Stomach (tissue), 8 donors: ENCODE measurements at regions not wholly inside any gene's neighbourhood (a gene's known extent, or its start where the extent isn't known, plus 50 kb on each side); places are given as distances from the start of the nearest gene placed in this dataset.

Experiments
- DNase-seq, 2 donors: peaks; one replicate each; pipeline versions ENCODE4 v3.0.0 to v3.0.0-alpha.2; 2013 to 2019
- H3K27ac ChIP-seq, 5 donors: fragments of 200-600 bp in 4 of 5; sonication (generic) in 4 of 5; one replicate each; pipeline ENCODE4 v1.5.1; 2013 to 2019; ENCODE audit warnings: mild to moderate bottlenecking in 1 of 5, moderate library complexity in 1 of 5
- H3K27me3 ChIP-seq, 3 donors: fragments of 200-600 bp; sonication (generic); one replicate each; pipeline ENCODE4 v1.5.1; 2017 to 2019; ENCODE audit warnings: mixed run types in 1 of 3
- H3K36me3 ChIP-seq, 4 donors: fragments of 200-600 bp; sonication (generic); 1 replicate in 3 of 4; 2 replicates in 1 of 4; pipeline ENCODE4 v1.5.1; 2016 to 2019
- H3K4me1 ChIP-seq, 4 donors: fragments of 200-600 bp; sonication (generic); one replicate each; pipeline ENCODE4 v1.5.1; 2016 to 2019
- H3K4me3 ChIP-seq, 4 donors: fragments of 200-600 bp; sonication (generic) in 3 of 4; one replicate each; pipeline ENCODE4 v1.5.1; 2016 to 2019; ENCODE audit warnings: mild to moderate bottlenecking in 1 of 4
- H3K9me3 ChIP-seq, 4 donors: fragments of 200-600 bp; sonication (generic); one replicate each; pipeline ENCODE4 v1.5.1; 2016 to 2019
- EP300 ChIP-seq: sonication (generic); formaldehyde crosslinking; IDR thresholded peaks from one replicate; pipeline ENCODE4 v1.6.1; 2017; ENCODE audit warnings: antibody characterized with exemption
- POLR2A ChIP-seq, 4 donors: fragments of 450-650 bp; IDR thresholded peaks; one replicate each; pipeline ENCODE4 v1.6.1; 2016; ENCODE audit warnings: antibody characterized with exemption in 4 of 4, control low read depth in 2 of 4, mild to moderate bottlenecking in 1 of 4, moderate library complexity in 1 of 4
- POLR2AphosphoS5 ChIP-seq, 3 donors: sonication (generic); formaldehyde crosslinking; IDR thresholded peaks; one replicate each; pipeline ENCODE4 v1.6.1; 2016; ENCODE audit warnings: antibody characterized with exemption in 3 of 3
- WGBS, 5 donors: extraction: QIAGEN DNeasy Blood & Tissue Kit in 3 of 5; methylation state at CpG; one replicate each; pipeline versions ENCODE4 v1.1.5 to v1.1.7; 2013 to 2018; 5-methylcytosine and 5-hydroxymethylcytosine counted together
- intact Hi-C: fragments of 100-400 bp; cut with DNase I; formaldehyde crosslinking; loops from one replicate; pipeline ENCODE4 v1.15.1; 2023; ENCODE audit warnings: low total_unique reads
- TF ChIP-seq, protein P1 (sequence below), 7 experiments: fragments of 450-650 bp in 4 of 7; fragments of 200-600 bp in 3 of 7; sonication (generic) in 3 of 7; IDR thresholded peaks; one replicate each; pipeline ENCODE4 v1.5.1; 2016 to 2019; ENCODE audit warnings: antibody characterized with exemption in 7 of 7, control low read depth in 2 of 7, mild to moderate bottlenecking in 1 of 7
- donor health status: healthy with polysubstance abuse.
- donor health status: Bipolar disorder and iron deficiency.
- donor health status: healthy.

DNA sequence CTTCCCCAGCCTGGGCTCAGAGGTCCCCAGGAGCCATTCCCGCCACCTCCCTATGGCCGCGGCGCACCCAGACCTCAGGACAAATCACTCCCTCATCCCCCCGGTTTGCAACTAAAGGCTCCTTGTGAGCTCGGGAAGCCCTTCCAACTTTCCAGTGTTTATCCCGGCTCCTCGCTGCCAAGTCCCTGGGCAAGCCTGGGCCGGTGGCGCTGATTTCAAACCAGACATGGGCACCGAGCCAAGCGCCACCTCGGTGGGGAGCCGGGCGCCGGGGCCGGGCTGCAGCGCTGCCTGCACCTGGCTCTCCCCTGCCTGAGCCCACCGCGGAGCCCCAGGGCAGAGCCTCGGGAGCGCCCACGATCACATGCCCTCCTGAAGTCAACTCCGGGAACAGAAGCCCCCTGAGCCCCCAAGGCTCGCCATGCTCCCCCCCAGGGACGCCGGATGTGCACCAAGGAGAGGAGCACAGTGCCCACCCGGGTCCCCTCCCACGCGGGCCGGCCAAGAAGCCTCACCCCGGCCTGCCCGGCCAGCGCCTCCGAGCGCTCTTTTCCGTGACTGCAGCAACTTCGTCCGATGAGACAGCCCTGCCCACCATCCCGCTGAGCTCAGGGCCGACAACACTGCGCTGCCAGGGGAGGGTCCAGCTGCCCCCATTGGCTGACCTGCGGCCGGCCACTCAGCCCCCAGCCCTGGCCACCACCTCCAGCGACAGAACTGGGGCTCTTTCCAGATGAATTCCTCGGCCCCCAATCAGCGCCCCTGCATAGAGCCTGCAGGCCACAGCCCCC lies 50.0 kb downstream of the NCOR2 start:
- H3K9me3 ChIP-seq, result no peaks in the 10 kb centered on the region
- no peaks in the 10 kb centered on the region for H3K27me3 ChIP-seq
- peak; percentile 91 to 92 for DNase-seq
- H3K4me3 ChIP-seq, result peak overlapping the region; percentile 37 to 46 (median 43)
- WGBS, 5 donors, result 6 to 38% (median 14%) methylated on average over 10 to 47 of the region's 47 CpGs
- intact Hi-C loops, result no loop called here
- peak overlapping the region; percentile 92 to 99 (median 96) for H3K27ac ChIP-seq
- TF ChIP-seq EP300, result no peak
- TF ChIP-seq, protein P1, sequence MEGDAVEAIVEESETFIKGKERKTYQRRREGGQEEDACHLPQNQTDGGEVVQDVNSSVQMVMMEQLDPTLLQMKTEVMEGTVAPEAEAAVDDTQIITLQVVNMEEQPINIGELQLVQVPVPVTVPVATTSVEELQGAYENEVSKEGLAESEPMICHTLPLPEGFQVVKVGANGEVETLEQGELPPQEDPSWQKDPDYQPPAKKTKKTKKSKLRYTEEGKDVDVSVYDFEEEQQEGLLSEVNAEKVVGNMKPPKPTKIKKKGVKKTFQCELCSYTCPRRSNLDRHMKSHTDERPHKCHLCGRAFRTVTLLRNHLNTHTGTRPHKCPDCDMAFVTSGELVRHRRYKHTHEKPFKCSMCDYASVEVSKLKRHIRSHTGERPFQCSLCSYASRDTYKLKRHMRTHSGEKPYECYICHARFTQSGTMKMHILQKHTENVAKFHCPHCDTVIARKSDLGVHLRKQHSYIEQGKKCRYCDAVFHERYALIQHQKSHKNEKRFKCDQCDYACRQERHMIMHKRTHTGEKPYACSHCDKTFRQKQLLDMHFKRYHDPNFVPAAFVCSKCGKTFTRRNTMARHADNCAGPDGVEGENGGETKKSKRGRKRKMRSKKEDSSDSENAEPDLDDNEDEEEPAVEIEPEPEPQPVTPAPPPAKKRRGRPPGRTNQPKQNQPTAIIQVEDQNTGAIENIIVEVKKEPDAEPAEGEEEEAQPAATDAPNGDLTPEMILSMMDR (IDR thresholded peaks at IDR 0.05), result no peak
- peak; percentile 48 to 78 (median 65) for TF ChIP-seq POLR2AphosphoS5 (IDR thresholded peaks at IDR 0.05)
- peaks cover 0 to 10% (median 4%) of the 10 kb centered on the region in 4 donors for H3K36me3 ChIP-seq
- H3K4me1 ChIP-seq, result peaks cover 65 to 91% (median 82%) of the 10 kb centered on the region in 4 donors

- Histone ChIP-seq H3K4me3 (peak overlapping the region; percentile 37 to 46 (median 43)), H3K4me1 (peaks cover 70 to 95% (median 85%) of the 10 kb centered on the region in 4 donors)
Observed at GRCh38 chr12:124516850-124517249, 50.6 kb downstream of the NCOR2 start.

DNA sequence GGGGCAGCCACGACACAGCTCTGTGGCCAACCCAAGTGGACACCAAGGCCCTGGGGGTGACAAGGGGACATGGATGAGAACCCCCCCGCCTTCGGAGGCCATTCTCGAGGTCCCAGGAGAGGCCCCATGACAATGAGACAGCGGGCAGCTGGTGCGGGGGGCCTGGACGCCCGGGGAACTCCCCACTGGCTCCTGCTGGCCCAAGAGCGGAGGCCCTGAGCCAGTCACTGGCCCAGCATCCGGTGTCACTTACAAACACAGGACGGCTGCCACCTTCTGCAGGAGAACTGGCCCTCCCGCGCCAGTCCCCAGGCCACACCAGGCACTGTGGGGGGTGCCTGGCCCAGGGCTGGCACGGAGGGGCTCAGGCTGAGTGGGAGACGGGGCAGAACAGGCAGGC lies 51.4 kb downstream of the NCOR2 start:
- peak in 1 of 2 donors; percentile 52 for DNase-seq
- TF ChIP-seq EP300 (no peak), POLR2AphosphoS5 (IDR thresholded peaks at IDR 0.05) (no peak), POLR2A (IDR thresholded peaks at IDR 0.05) (no peak)
- TF ChIP-seq, protein P1 (IDR thresholded peaks at IDR 0.05), result no peak
- H3K27ac ChIP-seq, result peak overlapping the region in 4 of 5 donors; percentile 92 to 97 (median 94)
- peaks cover 69 to 99% (median 88%) of the 10 kb centered on the region in 4 donors for H3K4me1 ChIP-seq
- no peaks in the 10 kb centered on the region for H3K27me3 ChIP-seq
- H3K36me3 ChIP-seq, result no peaks in the 10 kb centered on the region
- no peak overlapping the region for H3K4me3 ChIP-seq
- WGBS, 5 donors, result 40 to 85% (median 42%) methylated on average over 3 to 15 of the region's 15 CpGs
- intact Hi-C loops, result no loop called here
- no peaks in the 10 kb centered on the region for H3K9me3 ChIP-seq

More at GRCh38 chr12:124516850-124517249, 50.6 kb downstream of the NCOR2 start:
- 43 to 51% (median 44%) methylated on average over 6 of the region's 6 CpGs for WGBS, 5 donors
- H3K27ac ChIP-seq, result peak overlapping the region; percentile 92 to 99 (median 96)
- no peaks in the 10 kb centered on the region for H3K9me3 ChIP-seq
- TF ChIP-seq POLR2AphosphoS5 (IDR thresholded peaks at IDR 0.05) (no peak), EP300 (no peak), POLR2A (IDR thresholded peaks at IDR 0.05) (no peak)
- TF ChIP-seq, protein P1 (IDR thresholded peaks at IDR 0.05), result no peak
- DNase-seq, result no peak
- intact Hi-C loops, result no loop called here
- peaks cover 0 to 7% (median 1%) of the 10 kb centered on the region in 4 donors for H3K36me3 ChIP-seq
- H3K27me3 ChIP-seq, result no peaks in the 10 kb centered on the region

DNA sequence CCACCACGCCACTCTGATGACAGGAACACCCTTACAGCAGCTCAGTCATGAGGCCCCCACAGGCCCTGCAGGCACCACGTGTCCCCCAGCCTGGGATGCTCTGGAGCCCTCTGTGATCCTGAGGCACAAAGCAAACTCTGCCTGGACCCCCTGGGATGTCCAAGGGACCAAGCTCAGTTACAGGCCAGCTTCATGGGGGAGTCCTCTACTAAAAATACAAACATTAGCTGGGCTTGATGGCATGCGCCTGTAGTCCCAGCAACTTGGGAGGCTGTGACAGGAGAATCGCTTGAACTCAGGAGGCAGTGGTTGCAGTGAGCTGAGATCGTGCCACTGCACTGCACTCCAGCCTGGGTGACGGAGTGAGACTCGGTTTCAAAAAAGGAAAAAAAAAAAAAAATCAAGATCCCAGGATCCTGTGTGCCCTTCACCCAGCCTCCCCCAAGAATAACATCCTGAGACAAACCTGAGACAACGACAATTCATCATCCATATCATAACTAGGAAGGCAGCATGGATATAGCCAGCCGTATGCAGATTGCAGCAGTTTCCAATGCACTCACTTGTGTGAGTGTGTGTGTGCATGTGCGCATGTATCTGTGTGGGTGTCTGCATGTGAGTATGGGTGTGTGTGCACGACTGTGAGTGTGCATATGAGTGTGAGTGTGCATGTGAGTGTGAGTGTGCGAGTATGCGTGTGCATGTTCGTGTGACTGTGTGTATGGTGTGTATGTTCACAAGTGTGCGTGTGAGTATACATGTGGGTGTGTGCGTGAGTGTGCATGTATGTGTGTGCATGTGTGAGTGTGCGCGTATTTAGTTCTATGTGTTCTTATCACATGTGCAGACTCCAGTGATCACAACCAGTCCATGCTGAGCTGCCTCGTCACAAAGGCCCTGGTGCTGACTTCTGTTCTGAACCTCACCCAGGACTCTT lies 52.1 kb downstream of the NCOR2 start:
- TF ChIP-seq, protein P1 (IDR thresholded peaks at IDR 0.05), result no peak
- TF ChIP-seq POLR2A (IDR thresholded peaks at IDR 0.05), result no peak
- TF ChIP-seq POLR2AphosphoS5 (IDR thresholded peaks at IDR 0.05), result no peak
- TF ChIP-seq EP300, result no peak
- no peaks in the 10 kb centered on the region for H3K9me3 ChIP-seq
- 83 to 88% (median 86%) methylated on average over 19 of the region's 19 CpGs for WGBS, 5 donors
- DNase-seq, result no peak
- intact Hi-C loops, result no loop called here
- H3K27ac ChIP-seq, result peak overlapping the region in 4 of 5 donors; percentile 92 to 97 (median 94)
- H3K27me3 ChIP-seq, result no peaks in the 10 kb centered on the region
- H3K4me1 ChIP-seq, result peaks cover 64 to 99% (median 88%) of the 10 kb centered on the region in 4 donors
- no peak overlapping the region for H3K4me3 ChIP-seq
- H3K36me3 ChIP-seq, result no peaks in the 10 kb centered on the region
